H1 (cell line): ENCODE measurements at regions not wholly inside any gene's neighbourhood (a gene's known extent, or its start where the extent isn't known, plus 50 kb on each side); places are given as distances from the start of the nearest gene placed in this dataset.
A peak's percentile ranks its signal among the peaks of the same experiment; 100 is the strongest.

Source experiments
- CTCF ChIA-PET: fragments of 300-600 bp; sonication (Branson Sonifier 250); formaldehyde crosslinking; loops from one replicate; lab custom pipeline; 2021; ENCODE audit not compliant: partially characterized antibody; lab: Charles Lee
- POLR2A ChIA-PET: fragments of 300-600 bp; sonication (Branson Sonifier 250); formaldehyde crosslinking; loops from one replicate; lab custom pipeline; 2021; ENCODE audit warnings: inconsistent platforms; ENCODE audit not compliant: partially characterized antibody; lab: Charles Lee
- DNase-seq, 2 experiments: peaks; one replicate each; pipeline versions ENCODE4 v3.0.0 to v3.0.0-alpha.2; 2010 to 2022; ENCODE audit warnings: low spot score in 2 of 2, low read depth in 1 of 2, mixed read lengths in 1 of 2
- FAIRE-seq: peaks from 2 replicates; lab custom pipeline; 2011; peaks lifted over from hg19 to GRCh38; lab: Jason Lieb, UNC
- H2AFZ ChIP-seq: 2 replicates; pipeline ENCODE4 v1.8.1; 2012; ENCODE audit warnings: low read length, inconsistent platforms
- H2AK5ac ChIP-seq: 2 replicates; pipeline ENCODE4 v1.6.1; 2013; ENCODE audit warnings: low read depth, low read length
- H2BK120ac ChIP-seq: replicated peaks from 2 replicates; pipeline ENCODE3; 2013; ENCODE audit warnings: low read depth, low read length, inconsistent platforms
- H2BK12ac ChIP-seq: 2 replicates; pipeline ENCODE4 v1.6.1; 2013; ENCODE audit warnings: low read depth, low read length
- H2BK15ac ChIP-seq: 2 replicates; pipeline ENCODE4 v1.6.1; 2013; ENCODE audit warnings: low read length
- H2BK20ac ChIP-seq: 2 replicates; pipeline ENCODE4 v1.6.1; 2013; ENCODE audit warnings: low read length
- H2BK5ac ChIP-seq: 2 replicates; pipeline ENCODE4 v1.6.1; 2013; ENCODE audit warnings: low read depth, low read length
- H3K14ac ChIP-seq: 2 replicates; pipeline ENCODE4 v1.6.1; 2013; ENCODE audit warnings: inconsistent platforms; ENCODE audit not compliant: insufficient read length
- H3K18ac ChIP-seq: 2 replicates; pipeline ENCODE4 v1.6.1; 2013; ENCODE audit warnings: low read length; ENCODE audit errors: extremely low read depth
- H3K23ac ChIP-seq: 2 replicates; pipeline ENCODE4 v1.6.1; 2013; ENCODE audit warnings: inconsistent platforms; ENCODE audit not compliant: insufficient read length
- H3K23me2 ChIP-seq: 2 replicates; pipeline ENCODE4 v1.6.1; 2013; ENCODE audit warnings: low read depth, low read length
- H3K27ac ChIP-seq: 2 replicates; pipeline ENCODE4 v1.6.1; 2011; ENCODE audit warnings: low read depth, low read length, inconsistent platforms
- H3K27me3 ChIP-seq, 4 experiments: replicated peaks in 1 of 4; 1 replicate in 1 of 4; 2 replicates in 3 of 4; pipeline versions ENCODE4 v1.6.1 to v1.8.1; 2011 to 2013; ENCODE audit warnings: low read length in 3 of 4, mild to moderate bottlenecking in 3 of 4, inconsistent platforms in 2 of 4, mixed read lengths in 2 of 4, moderate library complexity in 1 of 4; ENCODE audit not compliant: control insufficient read depth in 3 of 4, insufficient read depth in 3 of 4; ENCODE audit errors: extremely low read depth in 1 of 4
- H3K36me3 ChIP-seq, 4 experiments: 2 replicates each; pipeline versions ENCODE4 v1.6.1 to v1.8.1; 2011 to 2013; ENCODE audit warnings: mild to moderate bottlenecking in 4 of 4, low read length in 3 of 4, moderate library complexity in 2 of 4, control low read depth in 1 of 4, inconsistent platforms in 1 of 4; ENCODE audit not compliant: insufficient read depth in 4 of 4, control insufficient read depth in 2 of 4
- H3K4ac ChIP-seq: replicated peaks from 2 replicates; pipeline ENCODE3; 2013; ENCODE audit warnings: low read length, low read depth, mixed read lengths, inconsistent platforms; ENCODE audit not compliant: insufficient read length
- H3K4me1 ChIP-seq, 4 experiments: replicated peaks in 1 of 4; 1 replicate in 1 of 4; 2 replicates in 3 of 4; pipeline versions ENCODE4 v1.6.1 to v1.8.1; 2011 to 2013; ENCODE audit warnings: low read length in 3 of 4, inconsistent platforms in 2 of 4, mixed read lengths in 1 of 4; ENCODE audit not compliant: insufficient read depth in 4 of 4, control insufficient read depth in 3 of 4
- H3K4me2 ChIP-seq, 2 experiments: 2 replicates each; pipeline versions ENCODE4 v1.6.1 to v1.8.1; 2011 to 2013; ENCODE audit warnings: low read depth in 2 of 2, low read length in 2 of 2, control low read depth in 1 of 2, inconsistent platforms in 1 of 2, mild to moderate bottlenecking in 1 of 2; ENCODE audit not compliant: insufficient read depth in 1 of 2
- H3K4me3 ChIP-seq, 4 experiments: fragments of 200-600, 300-600 bp in 1 of 4; sonication (generic), shearing (Covaris generic), sonication (Bioruptor Twin) in 1 of 4; 2 replicates each; pipeline versions ENCODE4 v1.5.1 to v1.8.1; 2011 to 2016; ENCODE audit warnings: low read length in 4 of 4, low read depth in 3 of 4, control low read depth in 2 of 4, inconsistent platforms in 2 of 4, mild to moderate bottlenecking in 2 of 4, mixed read lengths in 1 of 4, moderate library complexity in 1 of 4; ENCODE audit not compliant: insufficient read depth in 2 of 4; ENCODE audit errors: extremely low read depth in 1 of 4
- H3K56ac ChIP-seq: replicated peaks from 2 replicates; pipeline ENCODE3; 2013; ENCODE audit warnings: low read depth, mild to moderate bottlenecking, mixed read lengths, low read length, inconsistent platforms; ENCODE audit not compliant: insufficient read length
- H3K79me1 ChIP-seq: 2 replicates; pipeline ENCODE4 v1.6.1; 2013; ENCODE audit warnings: low read depth, low read length, control low read depth
- H3K79me2 ChIP-seq, 2 experiments: 2 replicates each; pipeline versions ENCODE4 v1.6.1 to v1.8.1; 2012 to 2013; ENCODE audit warnings: low read length in 2 of 2, mild to moderate bottlenecking in 2 of 2, inconsistent platforms in 1 of 2; ENCODE audit not compliant: insufficient read depth in 2 of 2, control insufficient read depth in 1 of 2
- H3K9ac ChIP-seq, 4 experiments: replicated peaks in 1 of 4; 1 replicate in 1 of 4; 2 replicates in 3 of 4; pipeline versions ENCODE4 v1.6.1 to v1.8.1; 2011 to 2013; ENCODE audit warnings: low read depth in 3 of 4, low read length in 3 of 4, control low read depth in 2 of 4, mild to moderate bottlenecking in 2 of 4, moderate library complexity in 2 of 4, inconsistent platforms in 1 of 4; ENCODE audit errors: extremely low read depth in 1 of 4
- H3K9me3 ChIP-seq, 2 experiments: 2 replicates each; pipeline versions ENCODE4 v1.6.1 to v1.8.1; 2012 to 2013; ENCODE audit warnings: mild to moderate bottlenecking in 2 of 2, moderate library complexity in 2 of 2, control low read depth in 1 of 2, inconsistent platforms in 1 of 2, low read depth in 1 of 2, low read length in 1 of 2, mixed read lengths in 1 of 2; ENCODE audit not compliant: insufficient read depth in 2 of 2
- H4K20me1 ChIP-seq, 2 experiments: replicated peaks in 1 of 2; 2 replicates each; pipeline versions ENCODE3 to v1.8.1; 2011 to 2013; ENCODE audit warnings: inconsistent platforms in 2 of 2, low read length in 2 of 2, mild to moderate bottlenecking in 1 of 2; ENCODE audit not compliant: insufficient read depth in 2 of 2, control insufficient read depth in 1 of 2
- H4K5ac ChIP-seq: 2 replicates; pipeline ENCODE4 v1.6.1; 2013; ENCODE audit warnings: low read length, low read depth, mixed read lengths, inconsistent platforms; ENCODE audit not compliant: insufficient read length
- H4K8ac ChIP-seq: 2 replicates; pipeline ENCODE4 v1.8.0; 2013; ENCODE audit warnings: mild to moderate bottlenecking, moderate library complexity, low read length, inconsistent platforms; ENCODE audit not compliant: insufficient read depth; ENCODE audit errors: extremely low read depth
- H4K91ac ChIP-seq: replicated peaks from 2 replicates; pipeline ENCODE3; 2013; ENCODE audit warnings: low read length, mixed read lengths, inconsistent platforms; ENCODE audit not compliant: insufficient read length
- JUND ChIP-seq: IDR thresholded peaks from 2 replicates; pipeline ENCODE4 v1.6.1; 2011; ENCODE audit warnings: mild to moderate bottlenecking, improper control_type of control experiment, low read length
- POU5F1 ChIP-seq: IDR thresholded peaks from 2 replicates; pipeline ENCODE4 v1.6.1; 2011; ENCODE audit warnings: low read depth, mild to moderate bottlenecking, low read length, moderate library complexity
- SAP30 ChIP-seq: fragments of 300-600 bp; sonication (generic); IDR thresholded peaks from 2 replicates; pipeline ENCODE4 v1.7.1; 2012; ENCODE audit warnings: low read length, moderate library complexity, mild to moderate bottlenecking, inconsistent platforms; ENCODE audit not compliant: insufficient read depth, insufficient replicate concordance
- TEAD4 ChIP-seq: IDR thresholded peaks from 2 replicates; pipeline ENCODE4 v1.6.1; 2012; ENCODE audit warnings: low read depth, low read length, inconsistent platforms, mixed read lengths
- WGBS, 2 experiments: shearing (Covaris generic) in 1 of 2; methylation state at CpG; one replicate each; pipeline versions ENCODE4 v1.1.6 to v1.1.7; 2013 to 2015; ENCODE audit warnings: low lambda C conversion rate in 2 of 2, mixed read lengths in 2 of 2, inconsistent platforms in 1 of 2, low coverage in 1 of 2, missing lambda C conversion rate in 1 of 2; ENCODE audit not compliant: insufficient replicate concordance in 2 of 2, insufficient coverage in 1 of 2, insufficient read length in 1 of 2; ENCODE audit errors: extremely low coverage in 1 of 2, missing lambda C conversion rate in 1 of 2; 5-methylcytosine and 5-hydroxymethylcytosine counted together

DNA sequence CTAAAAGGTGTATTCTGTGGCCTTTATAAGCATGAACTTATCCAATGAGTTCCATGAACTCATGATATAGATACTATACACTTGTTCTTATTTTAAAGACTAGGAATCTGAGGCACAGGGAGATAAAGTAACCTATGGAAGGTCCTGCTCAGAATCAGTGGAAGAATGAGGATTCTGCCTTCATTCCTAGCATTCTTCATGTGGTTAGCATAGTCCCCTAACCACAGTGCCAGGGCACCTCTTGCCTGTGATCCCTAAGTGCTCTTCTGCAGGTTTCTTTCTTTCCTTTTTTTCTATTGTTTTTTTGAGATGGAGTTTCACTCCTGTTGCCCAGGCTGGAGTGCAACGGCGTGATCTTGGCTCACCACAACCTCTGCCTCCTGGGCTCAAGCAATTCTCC lies 174.1 kb downstream of the C9orf152 start:
- H3K4me3 ChIP-seq: no peak overlapping the region
- H2BK20ac ChIP-seq: no peak overlapping the region
- no peak overlapping the region for H2AK5ac ChIP-seq
- no peak overlapping the region for H2BK15ac ChIP-seq
- no peak overlapping the region for H4K91ac ChIP-seq
- H3K14ac ChIP-seq: no peak overlapping the region
- H3K56ac ChIP-seq: no peak overlapping the region
- H3K79me2 ChIP-seq: no peaks in the 10 kb centered on the region
- POLR2A ChIA-PET: no interaction called here
- no peak overlapping the region for H3K9ac ChIP-seq
- H3K79me1 ChIP-seq: no peaks in the 10 kb centered on the region
- H3K23ac ChIP-seq: no peak overlapping the region
- no peaks in the 10 kb centered on the region for H3K9me3 ChIP-seq
- TF ChIP-seq SAP30: no peak
- no peak for TF ChIP-seq JUND
- peak; percentile 85 for TF ChIP-seq TEAD4
- no peak for TF ChIP-seq POU5F1
- no peaks in the 10 kb centered on the region for H3K23me2 ChIP-seq
- H3K36me3 ChIP-seq: no peaks in the 10 kb centered on the region
- no peak overlapping the region for H4K8ac ChIP-seq
- H4K20me1 ChIP-seq: no peaks in the 10 kb centered on the region
- no peaks in the 10 kb centered on the region for H3K4me1 ChIP-seq
- H3K4ac ChIP-seq: no peak overlapping the region
- H2BK120ac ChIP-seq: no peak overlapping the region
- H4K5ac ChIP-seq: no peak overlapping the region
- H3K4me2 ChIP-seq: no peak overlapping the region
- WGBS, 2 experiments: 93% methylated on average over 2 of the region's 2 CpGs; no CpG with 5 or more reads in 1 of the 2 experiments
- H2BK12ac ChIP-seq: no peak overlapping the region
- FAIRE-seq (no peak), DNase-seq (no peak)
- no peak overlapping the region for H2BK5ac ChIP-seq
- no peak overlapping the region for H3K18ac ChIP-seq
- no peak overlapping the region for H3K27ac ChIP-seq
- CTCF ChIA-PET: interaction anchor here (1.2 kb wide), 1 partner anchor 16 kb away, joined by 3 read pairs; no protein-coding TSS in a partner anchor
- no peak overlapping the region for H2AFZ ChIP-seq
- H3K27me3 ChIP-seq: no peaks in the 10 kb centered on the region
